ENCODE measurements at regions not wholly inside any gene's neighbourhood (a gene's known extent, or its start where the extent isn't known, plus 50 kb on each side); places are given as distances from the start of the nearest gene placed in this dataset.
"Not testable (repeated sequence)": the region's sequence is repeated elsewhere in the genome, so short reads cannot be mapped to it uniquely, and the experiment has no call there.

DNA sequence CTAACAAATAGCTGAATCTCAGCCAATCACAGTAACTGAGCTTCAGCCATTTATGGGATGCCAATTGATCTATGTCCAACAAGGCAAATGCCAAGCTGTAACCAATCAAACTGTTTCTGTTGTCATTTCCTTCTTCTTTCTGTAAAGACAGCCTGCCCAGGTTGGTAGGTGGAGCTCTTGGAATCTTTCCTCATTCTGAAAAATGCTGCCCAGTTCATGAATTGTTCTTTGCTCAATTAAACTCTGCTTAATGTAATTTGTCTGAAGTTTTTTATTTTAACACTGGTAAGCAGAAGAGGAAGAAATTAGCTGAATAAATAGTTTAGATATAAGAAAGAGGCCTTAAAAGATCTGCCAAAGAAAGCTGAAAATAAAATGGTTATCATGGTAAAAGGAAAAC is 1235.6 kb downstream of the EFNA5 start:
- no TSS peak for BruUV-seq (replicated peaks)
- H3K79me2 ChIP-seq (ENCODE audit: insufficient read depth, low read depth, low read length), result no peaks in the 10 kb centered on the region
- H3K9me2 ChIP-seq (ENCODE audit: insufficient read depth, low read length), result no peaks in the 10 kb centered on the region
- H3K27ac ChIP-seq (ENCODE audit: low read depth, low read length, poor library complexity, severe bottlenecking), result no peak overlapping the region
- DNase-seq (ENCODE audit: low spot score), result no peak
- TF ChIP-seq EZH2phosphoT487 (IDR thresholded peaks at IDR 0.05; ENCODE audit: borderline replicate concordance, low read depth, low read length) (no peak), CTCF (conservative IDR thresholded peaks at IDR 0.05; ENCODE audit: low read length) (no peak)
- POLR2A ChIA-PET, result interaction anchor here (0.7 to 1.5 kb wide), 2 partner anchors 21 to 53 kb away, joined by 3 to 4 read pairs; no protein-coding TSS in a partner anchor
- H3K36me3 ChIP-seq (ENCODE audit: insufficient read depth, low read length), result no peaks in the 10 kb centered on the region
- no peaks in the 10 kb centered on the region for H4K20me1 ChIP-seq (ENCODE audit: insufficient read depth, low read length)
- H3K4me1 ChIP-seq (ENCODE audit: insufficient read depth, low read length, poor library complexity, severe bottlenecking), result no peaks in the 10 kb centered on the region
- H3K4me2 ChIP-seq (ENCODE audit: low read length), result no peak overlapping the region
- no peak overlapping the region for H3K4me3 ChIP-seq (ENCODE audit: low read depth, low read length, poor library complexity, severe bottlenecking)
- CTCF ChIA-PET (ENCODE audit: unreplicated experiment), result no interaction called here
- H3K9me3 ChIP-seq (ENCODE audit: low read length), result no peaks in the 10 kb centered on the region
- intact Hi-C loops (cut with micrococcal nuclease; ENCODE audit: unreplicated experiment), result no loop called here
- H2AFZ ChIP-seq (ENCODE audit: low read length), result no peak overlapping the region

DNA sequence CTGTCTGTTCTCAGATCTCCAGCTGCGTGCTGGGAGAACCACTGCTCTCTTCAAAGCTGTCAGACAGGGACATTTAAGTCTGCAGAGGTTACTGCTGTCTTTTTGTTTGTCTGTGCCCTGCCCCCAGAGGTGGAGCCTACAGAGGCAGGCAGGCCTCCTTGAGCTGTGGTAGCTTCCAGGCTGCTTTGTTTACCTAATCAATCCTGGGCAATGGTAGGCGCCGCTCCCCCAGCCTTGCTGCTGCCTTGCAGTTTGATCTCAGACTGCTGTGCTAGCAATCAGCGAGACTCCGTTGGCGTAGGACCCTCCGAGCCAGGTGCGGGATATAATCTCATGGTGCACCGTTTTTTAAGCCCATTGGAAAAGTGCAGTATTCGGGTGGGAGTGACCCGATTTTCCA is 1240.0 kb downstream of the EFNA5 start:
- H3K9me3 ChIP-seq (ENCODE audit: low read length); H3K9me2 ChIP-seq (ENCODE audit: insufficient read depth, low read length); CTCF ChIA-PET (ENCODE audit: unreplicated experiment); DNase-seq (ENCODE audit: low spot score); H3K27ac ChIP-seq (ENCODE audit: low read depth, low read length, poor library complexity, severe bottlenecking); H3K79me2 ChIP-seq (ENCODE audit: insufficient read depth, low read depth, low read length); H3K4me3 ChIP-seq (ENCODE audit: low read depth, low read length, poor library complexity, severe bottlenecking); H3K4me2 ChIP-seq (ENCODE audit: low read length); H2AFZ ChIP-seq (ENCODE audit: low read length); intact Hi-C loops (cut with micrococcal nuclease; ENCODE audit: unreplicated experiment); H4K20me1 ChIP-seq (ENCODE audit: insufficient read depth, low read length); H3K4me1 ChIP-seq (ENCODE audit: insufficient read depth, low read length, poor library complexity, severe bottlenecking); BruUV-seq (replicated peaks); H3K36me3 ChIP-seq (ENCODE audit: insufficient read depth, low read length); POLR2A ChIA-PET: not testable (repeated sequence)

- POLR2A ChIA-PET, result no interaction called here
These were observed 1247.4 kb downstream of the EFNA5 start for GRCh38 chr5:106423109-106423897.

More at GRCh38 chr5:106423109-106423897, 1247.4 kb downstream of the EFNA5 start:
- Histone ChIP-seq H3K27ac (ENCODE audit: low read depth, low read length, poor library complexity, severe bottlenecking) (no peak overlapping the region), H4K20me1 (ENCODE audit: insufficient read depth, low read length) (no peaks in the 10 kb centered on the region), H2AFZ (ENCODE audit: low read length) (no peak overlapping the region), H3K36me3 (ENCODE audit: insufficient read depth, low read length) (no peaks in the 10 kb centered on the region), H3K79me2 (ENCODE audit: insufficient read depth, low read depth, low read length) (no peaks in the 10 kb centered on the region), H3K4me2 (ENCODE audit: low read length) (no peak overlapping the region), H3K4me3 (ENCODE audit: low read depth, low read length, poor library complexity, severe bottlenecking) (no peak overlapping the region), H3K9me3 (ENCODE audit: low read length) (no peaks in the 10 kb centered on the region), H3K9me2 (ENCODE audit: insufficient read depth, low read length) (no peaks in the 10 kb centered on the region), H3K4me1 (ENCODE audit: insufficient read depth, low read length, poor library complexity, severe bottlenecking) (no peaks in the 10 kb centered on the region)
- TF ChIP-seq CTCF (conservative IDR thresholded peaks at IDR 0.05; ENCODE audit: low read length) (no peak), EZH2phosphoT487 (IDR thresholded peaks at IDR 0.05; ENCODE audit: borderline replicate concordance, low read depth, low read length) (no peak)
- intact Hi-C loops (cut with micrococcal nuclease; ENCODE audit: unreplicated experiment), result no loop called here
- DNase-seq (ENCODE audit: low spot score), result no peak
- BruUV-seq (replicated peaks), result no TSS peak
- CTCF ChIA-PET (ENCODE audit: unreplicated experiment), result no interaction called here
